GM19468 (cell line): ENCODE measurements at regions not wholly inside any gene's neighbourhood (a gene's known extent, or its start where the extent isn't known, plus 50 kb on each side); places are given as distances from the start of the nearest gene placed in this dataset.
"Not testable (repeated sequence)": the region's sequence is repeated elsewhere in the genome, so short reads cannot be mapped to it uniquely, and the experiment has no call there.

Source experiments
- ATAC-seq: cut with Tn5 transposase; IDR thresholded peaks from one replicate; pipeline ENCODE4 v1.9.1; 2021; ENCODE audit warnings: mild to moderate bottlenecking, moderate library complexity, moderate number of reproducible peaks; ENCODE audit not compliant: unreplicated experiment; ENCODE audit errors: extremely low read depth

GRCh38 chr1:164452549-164452948, 106.4 kb upstream of the PBX1 start:
- no peak for ATAC-seq

- ATAC-seq = no peak
Observed at GRCh38 chr1:164456272-164456671, 102.7 kb upstream of the PBX1 start.

- not testable (repeated sequence) for ATAC-seq
Observed at GRCh38 chr1:164459176-164459575, 99.8 kb upstream of the PBX1 start.

- no peak for ATAC-seq
Observed at GRCh38 chr1:164466001-164466421, 93.0 kb upstream of the PBX1 start.

GRCh38 chr1:164466429-164466828, 92.6 kb upstream of the PBX1 start:
- no peak for ATAC-seq

- no peak for ATAC-seq
Observed at GRCh38 chr1:164470996-164471395, 88.0 kb upstream of the PBX1 start.

GRCh38 chr1:164472841-164473240, 86.1 kb upstream of the PBX1 start:
- ATAC-seq = no peak

- no peak for ATAC-seq
Observed at GRCh38 chr1:164473544-164473943, 85.4 kb upstream of the PBX1 start.

- no peak for ATAC-seq
Observed at GRCh38 chr1:164475834-164476233, 83.2 kb upstream of the PBX1 start.

- no peak for ATAC-seq
Observed at GRCh38 chr1:164477343-164477742, 81.6 kb upstream of the PBX1 start.

GRCh38 chr1:164479242-164479641, 79.7 kb upstream of the PBX1 start:
- no peak for ATAC-seq

- ATAC-seq = no peak
Observed at GRCh38 chr1:164480285-164480907, 78.6 kb upstream of the PBX1 start.

- no peak for ATAC-seq
Observed at GRCh38 chr1:164495905-164496304, 63.1 kb upstream of the PBX1 start.

GRCh38 chr1:164498792-164499191, 60.2 kb upstream of the PBX1 start:
- no peak for ATAC-seq

- no peak for ATAC-seq
Observed at GRCh38 chr1:164504749-164505148, 54.2 kb upstream of the PBX1 start.
